HEK293 (cell line): ENCODE measurements at regions not wholly inside any gene's neighbourhood (a gene's known extent, or its start where the extent isn't known, plus 50 kb on each side); places are given as distances from the start of the nearest gene placed in this dataset.

Experiments
- CTCF ChIA-PET: fragments of 350-600 bp; formaldehyde crosslinking; extraction: SDS; loops from one replicate; lab custom pipeline; 2021; ENCODE audit warnings: antibody characterized with exemption; lab: Yijun Ruan, JAX
- POLR2A ChIA-PET: fragments of 300-600 bp; formaldehyde crosslinking; extraction: SDS; loops from one replicate; lab custom pipeline; 2020; ENCODE audit warnings: antibody characterized with exemption, inconsistent platforms; lab: Yijun Ruan, JAX
- H3K27ac ChIP-seq: fragments of 200-500 bp; sonication (Bioruptor generic); 2 replicates; pipeline ENCODE4 v1.5.1; 2014; ENCODE audit warnings: low read depth, low read length, control low read depth, inconsistent platforms; ENCODE audit errors: extremely low read depth
- H3K36me3 ChIP-seq, 2 experiments: fragments of 200-500 bp in 1 of 2; sonication (Bioruptor generic) in 1 of 2; 1 replicate in 1 of 2; 2 replicates in 1 of 2; pipeline ENCODE4 v1.5.1; 2014 to 2017; ENCODE audit warnings: inconsistent platforms in 2 of 2, low read length in 2 of 2; ENCODE audit not compliant: control insufficient read depth in 2 of 2, insufficient read depth in 1 of 2
- H3K4me1 ChIP-seq: fragments of 200-500 bp; sonication (Bioruptor generic); 2 replicates; pipeline ENCODE4 v1.5.1; 2014; ENCODE audit warnings: mild to moderate bottlenecking, low read length, inconsistent platforms; ENCODE audit not compliant: control insufficient read depth, insufficient read depth
- H3K4me3 ChIP-seq: 2 replicates; pipeline ENCODE4 v1.5.1; 2011; ENCODE audit warnings: low read depth, mild to moderate bottlenecking, control low read depth, low read length, moderate library complexity
- H3K9me3 ChIP-seq: fragments of 200-500 bp; sonication (Bioruptor generic); 2 replicates; pipeline ENCODE4 v1.5.1; 2014; ENCODE audit warnings: low read depth, low read length, inconsistent platforms; ENCODE audit not compliant: control insufficient read depth, insufficient read depth
- KLF17 ChIP-seq: fragments of 450-650 bp; formaldehyde crosslinking; IDR thresholded peaks from 2 replicates; pipeline ENCODE4 v1.5.1; 2016; ENCODE audit warnings: missing biosample characterization, missing genetic modification characterization
- MEIS1 ChIP-seq: sonication (generic); formaldehyde crosslinking; IDR thresholded peaks from 2 replicates; pipeline ENCODE4 v1.8.1; 2022; ENCODE audit warnings: missing genetic modification reagents, mild to moderate bottlenecking, borderline replicate concordance
- OSR2 ChIP-seq: fragments of 450-650 bp; formaldehyde crosslinking; IDR thresholded peaks from 2 replicates; pipeline ENCODE4 v1.5.1; 2016; ENCODE audit warnings: missing biosample characterization, missing genetic modification characterization
- SCRT2 ChIP-seq: fragments of 450-650 bp; formaldehyde crosslinking; IDR thresholded peaks from 2 replicates; pipeline ENCODE4 v1.5.1; 2016; ENCODE audit warnings: missing biosample characterization, missing genetic modification characterization
- SETDB1 ChIP-seq: IDR thresholded peaks from one replicate; pipeline ENCODE4 v1.6.1; 2017; ENCODE audit warnings: mild to moderate bottlenecking, low read length, moderate library complexity, mixed read lengths; ENCODE audit not compliant: insufficient read length
- ZBTB7A ChIP-seq: fragments of 450-650 bp; formaldehyde crosslinking; IDR thresholded peaks from 2 replicates; pipeline ENCODE4 v1.5.1; 2016; ENCODE audit warnings: low read depth, missing biosample characterization, missing genetic modification characterization
- ZEB2 ChIP-seq: fragments of 450-650 bp; formaldehyde crosslinking; IDR thresholded peaks from 2 replicates; pipeline ENCODE4 v1.5.1; 2016; ENCODE audit warnings: missing biosample characterization, missing genetic modification characterization
- ZNF10 ChIP-seq: fragments of 450-650 bp; formaldehyde crosslinking; IDR thresholded peaks from 2 replicates; pipeline ENCODE4 v1.5.1; 2017; ENCODE audit warnings: missing biosample characterization, missing genetic modification characterization
- ZNF121 ChIP-seq: fragments of 450-650 bp; formaldehyde crosslinking; IDR thresholded peaks from 2 replicates; pipeline ENCODE4 v1.5.1; 2016; ENCODE audit warnings: missing biosample characterization, missing genetic modification characterization
- ZNF214 ChIP-seq: fragments of 450-650 bp; formaldehyde crosslinking; IDR thresholded peaks from 2 replicates; pipeline ENCODE4 v1.5.1; 2017; ENCODE audit warnings: missing biosample characterization, mild to moderate bottlenecking, missing genetic modification characterization, borderline replicate concordance
- ZNF274 ChIP-seq, 2 experiments: fragments of 200-500 bp in 1 of 2; fragments of 450-650 bp in 1 of 2; sonication (Bioruptor generic) in 1 of 2; formaldehyde crosslinking in 1 of 2; IDR thresholded peaks; 2 replicates each; pipeline versions ENCODE4 v1.5.1 to v1.6.1; 2014 to 2016; ENCODE audit warnings: borderline replicate concordance in 1 of 2, inconsistent platforms in 1 of 2, low read length in 1 of 2, missing biosample characterization in 1 of 2, missing genetic modification characterization in 1 of 2
- ZNF48 ChIP-seq: fragments of 450-650 bp; formaldehyde crosslinking; IDR thresholded peaks from 2 replicates; pipeline ENCODE4 v1.5.1; 2016; ENCODE audit warnings: missing biosample characterization, missing genetic modification characterization
- ZNF548 ChIP-seq: fragments of 450-650 bp; formaldehyde crosslinking; IDR thresholded peaks from 2 replicates; pipeline ENCODE4 v1.5.1; 2016; ENCODE audit warnings: missing biosample characterization, missing genetic modification characterization
- ZNF571 ChIP-seq: fragments of 450-650 bp; formaldehyde crosslinking; IDR thresholded peaks from 2 replicates; pipeline ENCODE4 v1.5.0; 2017; ENCODE audit warnings: missing biosample characterization, missing genetic modification characterization
- ZNF600 ChIP-seq: fragments of 450-650 bp; formaldehyde crosslinking; IDR thresholded peaks from 2 replicates; pipeline ENCODE4 v1.5.1; 2016; ENCODE audit warnings: missing biosample characterization, missing genetic modification characterization
- ZNF623 ChIP-seq: fragments of 450-650 bp; formaldehyde crosslinking; IDR thresholded peaks from 2 replicates; pipeline ENCODE4 v1.5.1; 2016; ENCODE audit warnings: missing biosample characterization, missing genetic modification characterization
- ZNF670 ChIP-seq: fragments of 450-650 bp; formaldehyde crosslinking; IDR thresholded peaks from 2 replicates; pipeline ENCODE4 v1.5.1; 2016; ENCODE audit warnings: missing biosample characterization, missing genetic modification characterization, low read depth
- ZNF707 ChIP-seq: fragments of 450-650 bp; formaldehyde crosslinking; IDR thresholded peaks from 2 replicates; pipeline ENCODE4 v1.5.1; 2016; ENCODE audit warnings: missing biosample characterization, missing genetic modification characterization
- ZSCAN23 ChIP-seq: fragments of 450-650 bp; formaldehyde crosslinking; IDR thresholded peaks from 2 replicates; pipeline ENCODE4 v1.5.1; 2016; ENCODE audit warnings: missing biosample characterization, missing genetic modification characterization
- TF ChIP-seq, protein P1 (sequence below): fragments of 450-650 bp; formaldehyde crosslinking; IDR thresholded peaks from 2 replicates; pipeline ENCODE4 v1.5.1; 2016; ENCODE audit warnings: missing biosample characterization, missing genetic modification characterization
- TF ChIP-seq, protein P2 (sequence below): fragments of 450-650 bp; formaldehyde crosslinking; IDR thresholded peaks from 2 replicates; pipeline ENCODE4 v1.5.1; 2017; ENCODE audit warnings: missing biosample characterization, missing genetic modification characterization

- POLR2A ChIA-PET: no interaction called here
- CTCF ChIA-PET: no interaction called here
Observed at GRCh38 chr3:181943285-181943684, 231.6 kb downstream of the SOX2 start.

GRCh38 chr3:181947606-181948005 is 235.9 kb downstream of the SOX2 start:
- H3K9me3 ChIP-seq: no peaks in the 10 kb centered on the region
- H3K4me1 ChIP-seq: peaks cover 2% of the 10 kb centered on the region; the same call in 1 of the 2 replicates
- ChIA-PET POLR2A (no interaction called here), CTCF (no interaction called here)
- H3K36me3 ChIP-seq: no peaks in the 10 kb centered on the region
- H3K27ac ChIP-seq: no peak overlapping the region
- no peak overlapping the region for H3K4me3 ChIP-seq
- TF ChIP-seq ZEB2 (tag by site-specific recombination) (no peak), ZNF571 (tag by site-specific recombination) (no peak), SCRT2 (tag by site-specific recombination) (no peak), MEIS1 (CRISPR knock-in tag) (no peak), ZNF548 (tag by site-specific recombination) (no peak), KLF17 (tag by site-specific recombination) (no peak)
- TF ChIP-seq, protein P1, sequence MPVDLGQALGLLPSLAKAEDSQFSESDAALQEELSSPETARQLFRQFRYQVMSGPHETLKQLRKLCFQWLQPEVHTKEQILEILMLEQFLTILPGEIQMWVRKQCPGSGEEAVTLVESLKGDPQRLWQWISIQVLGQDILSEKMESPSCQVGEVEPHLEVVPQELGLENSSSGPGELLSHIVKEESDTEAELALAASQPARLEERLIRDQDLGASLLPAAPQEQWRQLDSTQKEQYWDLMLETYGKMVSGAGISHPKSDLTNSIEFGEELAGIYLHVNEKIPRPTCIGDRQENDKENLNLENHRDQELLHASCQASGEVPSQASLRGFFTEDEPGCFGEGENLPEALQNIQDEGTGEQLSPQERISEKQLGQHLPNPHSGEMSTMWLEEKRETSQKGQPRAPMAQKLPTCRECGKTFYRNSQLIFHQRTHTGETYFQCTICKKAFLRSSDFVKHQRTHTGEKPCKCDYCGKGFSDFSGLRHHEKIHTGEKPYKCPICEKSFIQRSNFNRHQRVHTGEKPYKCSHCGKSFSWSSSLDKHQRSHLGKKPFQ: peak; percentile 69; the same call in 1 of the 2 replicates

More at GRCh38 chr3:181943285-181943684, 231.6 kb downstream of the SOX2 start:
- no peaks in the 10 kb centered on the region for H3K36me3 ChIP-seq
- TF ChIP-seq ZNF670 (tag by site-specific recombination): no peak
- no peak for TF ChIP-seq ZNF214
- no peak for TF ChIP-seq ZNF121
- no peak for TF ChIP-seq ZNF274 (IDR thresholded peaks at IDR 0.05; ENCODE audit: low read length)
- TF ChIP-seq ZNF274 (tag by site-specific recombination; IDR thresholded peaks at IDR 0.05; ENCODE audit: borderline replicate concordance): no peak
- no peak for TF ChIP-seq ZNF571 (tag by site-specific recombination)
- TF ChIP-seq ZBTB7A: no peak
- TF ChIP-seq, protein P2, sequence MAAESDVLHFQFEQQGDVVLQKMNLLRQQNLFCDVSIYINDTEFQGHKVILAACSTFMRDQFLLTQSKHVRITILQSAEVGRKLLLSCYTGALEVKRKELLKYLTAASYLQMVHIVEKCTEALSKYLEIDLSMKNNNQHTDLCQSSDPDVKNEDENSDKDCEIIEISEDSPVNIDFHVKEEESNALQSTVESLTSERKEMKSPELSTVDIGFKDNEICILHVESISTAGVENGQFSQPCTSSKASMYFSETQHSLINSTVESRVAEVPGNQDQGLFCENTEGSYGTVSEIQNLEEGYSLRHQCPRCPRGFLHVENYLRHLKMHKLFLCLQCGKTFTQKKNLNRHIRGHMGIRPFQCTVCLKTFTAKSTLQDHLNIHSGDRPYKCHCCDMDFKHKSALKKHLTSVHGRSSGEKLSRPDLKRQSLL: no peak
- TF ChIP-seq ZNF48 (tag by site-specific recombination): no peak
- TF ChIP-seq OSR2 (tag by site-specific recombination): no peak
- TF ChIP-seq ZNF707: no peak
- no peak for TF ChIP-seq ZNF600 (tag by site-specific recombination)
- TF ChIP-seq ZNF548 (tag by site-specific recombination): no peak
- TF ChIP-seq ZNF10 (tag by site-specific recombination): no peak
- TF ChIP-seq ZNF623: no peak
- no peak for TF ChIP-seq SETDB1
- TF ChIP-seq ZSCAN23 (tag by site-specific recombination): no peak
- no peaks in the 10 kb centered on the region for H3K9me3 ChIP-seq
- H3K4me3 ChIP-seq: no peak overlapping the region
- H3K27ac ChIP-seq: no peak overlapping the region
- peaks cover 15% of the 10 kb centered on the region for H3K4me1 ChIP-seq
